Keratinocyte (primary cell): ENCODE measurements at regions not wholly inside any gene's neighbourhood (a gene's known extent, or its start where the extent isn't known, plus 50 kb on each side); places are given as distances from the start of the nearest gene placed in this dataset.

Experiments used
- DNase-seq: peaks from one replicate; pipeline ENCODE4 v3.0.0-alpha.2; 2011; ENCODE audit warnings: low read depth, missing footprints, low spot score
- FAIRE-seq: peaks from 2 replicates; lab custom pipeline; 2011; peaks lifted over from hg19 to GRCh38; lab: Jason Lieb, UNC
- H2AFZ ChIP-seq: 2 replicates; pipeline ENCODE4 v1.6.0; 2012; ENCODE audit warnings: low read length, control low read depth, inconsistent platforms; ENCODE audit not compliant: control insufficient read depth
- H3K27ac ChIP-seq: 2 replicates; pipeline ENCODE4 v1.5.1; 2011; ENCODE audit warnings: low read length; ENCODE audit not compliant: control insufficient read depth, insufficient read depth
- H3K27me3 ChIP-seq: 3 replicates; pipeline ENCODE4 v1.6.0; 2011; ENCODE audit warnings: low read length; ENCODE audit not compliant: control insufficient read depth, insufficient read depth; ENCODE audit errors: extremely low read depth
- H3K36me3 ChIP-seq, 2 experiments: 2 replicates in 1 of 2; 3 replicates in 1 of 2; pipeline ENCODE4 v1.5.1; 2011; ENCODE audit warnings: low read length in 2 of 2, mild to moderate bottlenecking in 1 of 2; ENCODE audit not compliant: control insufficient read depth in 2 of 2, insufficient read depth in 2 of 2; ENCODE audit errors: extremely low read depth in 1 of 2
- H3K4me1 ChIP-seq: 3 replicates; pipeline ENCODE4 v1.5.1; 2011; ENCODE audit warnings: low read length; ENCODE audit not compliant: control insufficient read depth, insufficient read depth; ENCODE audit errors: extremely low read depth
- H3K4me2 ChIP-seq: 3 replicates; pipeline ENCODE4 v1.6.0; 2011; ENCODE audit warnings: low read depth, low read length; ENCODE audit not compliant: control insufficient read depth, insufficient read depth; ENCODE audit errors: extremely low read depth
- H3K4me3 ChIP-seq, 3 experiments: fragments of 200-600 bp in 1 of 3; sonication (generic) in 1 of 3; 2 replicates in 2 of 3; 3 replicates in 1 of 3; pipeline ENCODE4 v1.5.1; 2011 to 2016; ENCODE audit warnings: low read length in 3 of 3, mild to moderate bottlenecking in 3 of 3, control low read depth in 2 of 3, inconsistent platforms in 1 of 3, low read depth in 1 of 3, mixed read lengths in 1 of 3, mixed run types in 1 of 3, moderate library complexity in 1 of 3; ENCODE audit not compliant: control insufficient read depth in 2 of 3, insufficient read depth in 2 of 3; ENCODE audit errors: extremely low read depth in 1 of 3
- H3K79me2 ChIP-seq: 2 replicates; pipeline ENCODE4 v1.6.0; 2012; ENCODE audit warnings: low read length; ENCODE audit not compliant: control insufficient read depth, insufficient read depth
- H3K9ac ChIP-seq: 3 replicates; pipeline ENCODE4 v1.6.0; 2011; ENCODE audit warnings: low read length; ENCODE audit not compliant: control insufficient read depth, insufficient read depth; ENCODE audit errors: extremely low read depth
- H3K9me1 ChIP-seq: 3 replicates; pipeline ENCODE4 v1.6.0; 2011; ENCODE audit warnings: low read length; ENCODE audit not compliant: control insufficient read depth, insufficient read depth; ENCODE audit errors: extremely low read depth
- H3K9me3 ChIP-seq: 2 replicates; pipeline ENCODE4 v1.5.1; 2012; ENCODE audit warnings: low read depth, low read length; ENCODE audit not compliant: control insufficient read depth
- H4K20me1 ChIP-seq: 3 replicates; pipeline ENCODE4 v1.6.0; 2011; ENCODE audit warnings: low read length; ENCODE audit not compliant: control insufficient read depth, insufficient read depth; ENCODE audit errors: extremely low read depth
- CTCF ChIP-seq, 3 experiments: IDR thresholded peaks in 1 of 3; conservative IDR thresholded peaks in 1 of 3; optimal IDR thresholded peaks in 1 of 3; 2 replicates in 2 of 3; 3 replicates in 1 of 3; pipeline versions ENCODE3 to v1.5.1; 2011; ENCODE audit warnings: low read length in 3 of 3, mild to moderate bottlenecking in 3 of 3, moderate library complexity in 2 of 3, control low read depth in 1 of 3, inconsistent platforms in 1 of 3; ENCODE audit not compliant: insufficient read depth in 2 of 3; ENCODE audit errors: extremely low read depth in 1 of 3
- EZH2 ChIP-seq: IDR thresholded peaks from one replicate; pipeline ENCODE4 v1.6.1; 2012; ENCODE audit warnings: inconsistent platforms, mild to moderate bottlenecking, low read length, moderate library complexity
- dilution Hi-C: fragments of 300-500 bp; cut with MboI; formaldehyde crosslinking; loops from one replicate; pipeline ENCODE4 v1.7.0; 2020; ENCODE audit warnings: low sequenced_read_pairs; ENCODE audit not compliant: extremely low pct_ligation_motif_present

- H3K9ac ChIP-seq: no peak overlapping the region
- no peaks in the 10 kb centered on the region for H3K9me1 ChIP-seq
- no peaks in the 10 kb centered on the region for H3K79me2 ChIP-seq
- H3K9me3 ChIP-seq: no peaks in the 10 kb centered on the region
- no peaks in the 10 kb centered on the region for H4K20me1 ChIP-seq
- H3K27ac ChIP-seq: no peak overlapping the region
- dilution Hi-C loops: no loop called here
- H3K4me1 ChIP-seq: no peaks in the 10 kb centered on the region
- TF ChIP-seq CTCF (optimal IDR thresholded peaks at IDR 0.05 in 1 of 3, IDR thresholded peaks at IDR 0.05 in 1 of 3, conservative IDR thresholded peaks at IDR 0.05 in 1 of 3; ENCODE audit: extremely low read depth in 1 of 3, insufficient read depth in 2 of 3, low read length in 3 of 3) (no peak), EZH2 (no peak)
- no peak overlapping the region for H3K4me2 ChIP-seq
- no peak overlapping the region for H2AFZ ChIP-seq
- FAIRE-seq (no peak), DNase-seq (no peak)
- H3K27me3 ChIP-seq: peaks cover 32% of the 10 kb centered on the region
- H3K4me3 ChIP-seq: no peak overlapping the region
- H3K36me3 ChIP-seq: no peaks in the 10 kb centered on the region
Observed at GRCh38 chr15:101542306-101543025, 53.0 kb upstream of the PCSK6 start.

GRCh38 chr15:101541501-101542292 is 52.2 kb upstream of the PCSK6 start:
- no peak for DNase-seq
- no peaks in the 10 kb centered on the region for H3K36me3 ChIP-seq
- TF ChIP-seq EZH2: no peak
- TF ChIP-seq CTCF (optimal IDR thresholded peaks at IDR 0.05 in 1 of 3, IDR thresholded peaks at IDR 0.05 in 1 of 3, conservative IDR thresholded peaks at IDR 0.05 in 1 of 3; ENCODE audit: extremely low read depth in 1 of 3, insufficient read depth in 2 of 3, low read length in 3 of 3): no peak
- no peaks in the 10 kb centered on the region for H3K9me3 ChIP-seq
- FAIRE-seq: no peak
- H3K4me1 ChIP-seq: no peaks in the 10 kb centered on the region
- H3K79me2 ChIP-seq: no peaks in the 10 kb centered on the region
- H3K4me2 ChIP-seq: no peak overlapping the region
- no peaks in the 10 kb centered on the region for H4K20me1 ChIP-seq
- H2AFZ ChIP-seq: no peak overlapping the region
- no peaks in the 10 kb centered on the region for H3K9me1 ChIP-seq
- no peak overlapping the region for H3K4me3 ChIP-seq
- H3K9ac ChIP-seq: no peak overlapping the region
- dilution Hi-C loops: no loop called here
- no peak overlapping the region for H3K27ac ChIP-seq
- H3K27me3 ChIP-seq: peaks cover 36% of the 10 kb centered on the region
